ENCODE measurements at regions not wholly inside any gene's neighbourhood (a gene's known extent, or its start where the extent isn't known, plus 50 kb on each side); places are given as distances from the start of the nearest gene placed in this dataset.

DNA sequence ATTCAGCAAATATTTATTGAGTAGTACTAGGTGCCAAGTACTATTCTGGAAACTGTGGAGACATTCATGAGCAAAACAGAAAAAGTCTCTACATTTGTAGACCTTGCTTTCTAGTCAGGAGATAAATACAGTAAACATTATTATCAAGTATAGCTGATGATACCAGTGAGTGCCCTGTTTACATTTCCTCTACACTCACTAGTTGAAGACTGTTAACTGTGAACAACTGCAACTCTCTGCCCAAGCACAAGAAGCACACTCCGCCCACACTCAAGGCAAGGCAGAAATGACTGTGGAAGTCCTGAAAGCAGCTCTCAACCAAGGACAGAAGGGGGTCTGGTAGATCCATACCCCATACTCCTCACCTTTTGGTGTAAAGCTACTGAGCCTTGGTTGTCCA, 837.0 kb downstream of the DIAPH3 start:
- no peak for TF ChIP-seq JUND (IDR thresholded peaks at IDR 0.05; ENCODE audit: low read depth)
- in situ Hi-C loops (cut with HindIII; ENCODE audit: low pct_unique_long_range_greater_than_20kb, low sequenced_read_pairs), result no loop called here
- DNase-seq (ENCODE audit: low read depth in 1 of 2, low spot score in 1 of 2), result no peak

DNA sequence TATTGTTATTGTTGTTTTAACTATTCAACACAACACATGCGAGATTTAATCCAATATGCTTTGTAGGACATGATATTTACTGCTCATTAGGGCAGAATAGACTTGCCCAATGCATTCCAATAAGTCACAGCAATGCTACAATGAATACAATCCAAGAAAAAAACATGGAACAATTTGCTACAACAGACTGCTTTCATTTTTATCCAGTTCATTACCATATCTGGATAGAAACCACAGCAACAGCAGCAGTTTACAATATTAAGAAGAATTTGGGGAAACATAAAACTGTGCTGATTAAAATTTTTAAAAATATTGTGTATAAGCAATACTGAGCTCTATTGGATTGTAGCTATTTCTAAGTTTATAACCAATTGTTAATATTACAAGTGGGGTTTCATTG, 833.0 kb downstream of the DIAPH3 start:
- in situ Hi-C loops (cut with HindIII; ENCODE audit: low pct_unique_long_range_greater_than_20kb, low sequenced_read_pairs), result no loop called here

DNA sequence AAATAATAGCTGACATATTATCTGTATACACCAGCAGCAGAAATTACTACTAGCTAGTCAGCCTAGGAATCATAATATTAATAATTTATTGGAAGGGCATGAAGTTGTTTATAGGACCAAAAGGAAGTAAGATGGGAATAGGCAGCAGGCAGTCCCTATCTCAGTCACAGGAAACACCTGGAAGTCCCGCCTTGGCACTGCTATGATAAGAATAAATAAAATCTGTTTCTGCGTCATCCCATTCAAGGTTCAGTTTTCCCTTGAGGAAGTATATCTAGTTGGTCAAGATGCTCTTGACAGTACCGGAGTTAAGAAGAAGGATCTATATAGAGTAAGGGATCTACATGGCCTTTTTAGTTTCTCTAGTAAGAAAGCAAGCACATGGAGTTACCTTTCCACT, 830.8 kb downstream of the DIAPH3 start:
- in situ Hi-C loops (cut with HindIII; ENCODE audit: low pct_unique_long_range_greater_than_20kb, low sequenced_read_pairs), result no loop called here
- no peak for TF ChIP-seq JUND (IDR thresholded peaks at IDR 0.05; ENCODE audit: low read depth)
- DNase-seq (ENCODE audit: low read depth in 1 of 2, low spot score in 1 of 2), result no peak

More for the DNA sequence above, 833.0 kb downstream of the DIAPH3 start:
- DNase-seq (ENCODE audit: low read depth in 1 of 2, low spot score in 1 of 2), result no peak
- no peak for TF ChIP-seq JUND (IDR thresholded peaks at IDR 0.05; ENCODE audit: low read depth)

DNA sequence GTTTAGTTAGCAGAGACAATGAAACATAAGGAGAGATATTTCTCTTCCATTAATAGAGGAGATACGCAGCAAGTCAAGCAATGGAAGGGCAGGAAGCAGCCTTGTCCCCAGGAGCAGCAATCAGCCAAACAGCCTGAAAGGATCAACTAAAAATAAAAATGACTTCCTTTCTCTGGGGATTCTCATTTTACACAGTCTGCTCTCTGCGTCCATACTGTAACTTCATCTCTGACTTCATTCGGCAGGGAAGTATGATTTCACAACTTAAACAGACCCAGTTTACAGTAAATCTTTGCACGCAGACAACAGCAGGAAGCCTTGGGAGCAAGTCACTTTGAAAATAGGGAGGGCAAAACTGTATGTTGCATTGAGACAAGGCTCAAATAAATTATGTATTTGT, 826.7 kb downstream of the DIAPH3 start:
- no peak for DNase-seq (ENCODE audit: low read depth in 1 of 2, low spot score in 1 of 2)
- in situ Hi-C loops (cut with HindIII; ENCODE audit: low pct_unique_long_range_greater_than_20kb, low sequenced_read_pairs), result no loop called here
- no peak for TF ChIP-seq JUND (IDR thresholded peaks at IDR 0.05; ENCODE audit: low read depth)

DNA sequence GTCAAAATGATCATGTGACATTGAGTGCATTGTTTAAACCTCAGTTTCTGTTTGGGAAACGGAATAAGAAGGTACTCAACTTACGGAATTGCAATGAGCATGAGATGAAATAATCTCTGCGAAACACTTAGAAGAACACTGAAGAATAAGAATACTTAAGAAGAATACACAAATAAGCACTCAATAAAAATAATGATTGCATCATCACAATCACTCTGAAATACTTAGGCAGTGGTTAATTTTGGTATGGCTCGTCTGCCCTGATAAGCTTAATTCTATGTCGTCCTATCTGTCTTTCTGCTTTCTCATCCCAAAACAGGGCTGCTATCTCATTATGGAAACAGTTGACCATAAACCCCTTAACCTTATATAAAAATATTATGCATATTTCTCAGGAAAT, 823.6 kb downstream of the DIAPH3 start:
- no peak for TF ChIP-seq JUND (IDR thresholded peaks at IDR 0.05; ENCODE audit: low read depth)
- no peak for DNase-seq (ENCODE audit: low read depth in 1 of 2, low spot score in 1 of 2)
- in situ Hi-C loops (cut with HindIII; ENCODE audit: low pct_unique_long_range_greater_than_20kb, low sequenced_read_pairs), result no loop called here

DNA sequence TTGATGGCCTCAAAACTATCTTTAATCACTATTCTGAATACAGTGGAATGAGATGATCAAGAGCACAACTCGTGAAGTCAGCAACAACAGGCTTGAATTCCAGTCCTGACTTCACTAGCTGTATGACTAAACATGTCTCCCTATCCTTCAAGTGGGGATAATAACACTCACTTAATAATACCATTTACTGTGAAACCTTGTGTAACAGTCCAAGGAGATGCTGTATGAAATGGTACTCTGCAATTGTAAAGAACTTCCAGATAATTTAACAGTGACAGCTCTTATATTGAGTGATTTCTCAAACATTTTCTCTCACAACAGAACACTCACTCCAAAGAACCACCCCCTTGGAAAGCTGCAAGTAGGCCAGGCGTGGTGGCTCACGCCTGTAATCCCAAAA, 823.1 kb downstream of the DIAPH3 start:
- in situ Hi-C loops (cut with HindIII; ENCODE audit: low pct_unique_long_range_greater_than_20kb, low sequenced_read_pairs), result no loop called here
- DNase-seq (ENCODE audit: low read depth in 1 of 2, low spot score in 1 of 2), result no peak
- TF ChIP-seq JUND (IDR thresholded peaks at IDR 0.05; ENCODE audit: low read depth), result no peak

DNA sequence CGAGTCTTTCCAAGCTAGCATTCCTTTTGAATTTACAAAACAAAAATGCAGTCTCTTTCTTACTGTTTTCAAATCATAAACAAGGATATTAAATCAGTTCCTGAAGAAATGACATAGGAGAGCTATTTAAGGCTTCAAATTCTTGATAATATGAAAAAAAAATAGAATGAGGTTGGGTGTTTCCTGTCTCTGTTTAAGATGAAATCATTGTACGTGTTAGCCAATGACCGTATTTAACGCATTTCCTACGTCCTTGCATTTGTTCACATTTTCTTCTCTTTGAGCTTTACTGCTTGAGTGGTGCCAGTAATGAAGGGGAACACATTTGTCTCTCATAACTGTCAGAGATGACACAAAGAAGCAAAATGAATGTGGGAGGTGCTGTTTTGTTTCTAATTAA, 821.3 kb downstream of the DIAPH3 start:
- in situ Hi-C loops (cut with HindIII; ENCODE audit: low pct_unique_long_range_greater_than_20kb, low sequenced_read_pairs), result no loop called here
- no peak for DNase-seq (ENCODE audit: low read depth in 1 of 2, low spot score in 1 of 2)
- no peak for TF ChIP-seq JUND (IDR thresholded peaks at IDR 0.05; ENCODE audit: low read depth)

DNA sequence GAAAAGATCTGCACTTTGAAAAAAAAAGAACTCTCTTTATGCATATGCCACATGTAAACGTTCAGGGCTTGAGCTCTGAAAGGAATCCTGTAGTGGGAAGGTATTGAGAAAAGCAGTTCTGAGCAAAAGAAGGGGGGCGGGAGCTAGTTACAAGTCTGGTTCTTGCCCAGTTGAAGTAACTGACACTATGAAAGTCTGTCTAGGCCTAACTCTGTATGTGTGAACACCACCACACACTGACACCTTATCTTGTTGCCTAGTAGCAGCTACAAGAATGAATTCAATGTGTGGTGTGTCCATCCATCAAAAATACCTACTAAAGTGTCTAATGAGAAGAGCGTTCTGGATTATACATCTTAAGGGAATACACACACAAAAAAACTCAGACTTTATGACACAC, 820.6 kb downstream of the DIAPH3 start:
- TF ChIP-seq JUND (IDR thresholded peaks at IDR 0.05; ENCODE audit: low read depth), result no peak
- DNase-seq (ENCODE audit: low read depth in 1 of 2, low spot score in 1 of 2), result no peak
- in situ Hi-C loops (cut with HindIII; ENCODE audit: low pct_unique_long_range_greater_than_20kb, low sequenced_read_pairs), result no loop called here

DNA sequence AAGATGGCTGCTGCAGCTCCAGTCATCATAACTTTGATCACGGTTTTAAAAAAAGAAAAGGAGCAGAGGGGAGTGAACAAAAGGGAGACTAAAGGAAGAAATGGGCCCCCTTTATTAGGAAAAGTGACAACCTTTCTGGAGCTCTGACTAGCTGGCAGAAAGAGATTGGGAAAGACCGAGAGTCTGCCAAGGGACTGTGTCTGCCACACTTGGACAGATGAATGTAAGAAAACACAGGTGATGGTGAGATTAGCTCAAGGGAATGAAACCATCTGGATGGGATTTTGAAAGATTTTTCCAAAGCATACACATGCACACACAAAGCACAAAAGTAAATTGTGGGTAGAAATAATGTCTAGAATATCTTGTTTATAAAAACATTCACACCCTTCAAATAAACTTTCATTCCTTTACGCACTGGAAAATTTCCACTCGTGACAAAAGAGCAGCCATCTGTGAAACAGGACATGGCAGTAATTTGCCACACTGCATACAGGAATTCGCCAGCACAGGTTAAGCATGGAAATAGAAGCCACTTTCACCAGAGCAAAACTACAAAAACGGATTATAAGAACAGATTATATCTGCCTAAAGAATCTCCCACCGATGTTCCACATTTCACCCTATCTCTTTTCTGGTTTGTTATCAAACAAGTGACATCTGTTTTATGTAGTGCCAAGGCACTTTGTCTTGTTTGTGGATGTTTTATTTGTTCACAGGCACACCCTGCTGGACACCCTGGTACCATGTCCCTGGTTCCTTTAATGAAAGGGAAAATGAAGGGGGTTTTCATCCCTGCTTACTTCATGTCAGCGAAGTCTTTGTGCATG, 819.5 kb downstream of the DIAPH3 start:
- in situ Hi-C loops (cut with HindIII; ENCODE audit: low pct_unique_long_range_greater_than_20kb, low sequenced_read_pairs), result no loop called here
- peak in 1 of 2 experiments; percentile 1 for DNase-seq (ENCODE audit: low read depth in 1 of 2, low spot score in 1 of 2)
- TF ChIP-seq JUND (IDR thresholded peaks at IDR 0.05; ENCODE audit: low read depth), result no peak

DNA sequence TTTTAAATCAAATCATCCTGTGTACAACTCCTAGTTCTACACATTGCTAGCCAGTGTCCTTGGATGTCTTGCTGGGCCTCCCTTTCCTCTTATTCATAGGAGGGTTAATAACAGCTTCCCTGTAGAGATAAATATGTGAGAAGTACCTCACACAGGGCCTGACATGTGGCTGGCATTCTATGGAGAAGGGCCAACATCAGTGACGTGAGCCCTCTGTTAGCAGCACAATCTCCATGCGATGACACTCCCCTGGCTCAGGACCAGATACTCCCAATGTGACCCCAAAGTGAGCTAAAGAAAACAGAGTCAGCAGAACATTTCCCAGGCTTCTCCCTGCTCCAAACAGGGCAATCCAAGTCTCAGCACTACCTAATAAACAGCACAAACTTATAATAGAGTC, 818.4 kb downstream of the DIAPH3 start:
- in situ Hi-C loops (cut with HindIII; ENCODE audit: low pct_unique_long_range_greater_than_20kb, low sequenced_read_pairs), result no loop called here
- no peak for DNase-seq (ENCODE audit: low read depth in 1 of 2, low spot score in 1 of 2)
- no peak for TF ChIP-seq JUND (IDR thresholded peaks at IDR 0.05; ENCODE audit: low read depth)

DNA sequence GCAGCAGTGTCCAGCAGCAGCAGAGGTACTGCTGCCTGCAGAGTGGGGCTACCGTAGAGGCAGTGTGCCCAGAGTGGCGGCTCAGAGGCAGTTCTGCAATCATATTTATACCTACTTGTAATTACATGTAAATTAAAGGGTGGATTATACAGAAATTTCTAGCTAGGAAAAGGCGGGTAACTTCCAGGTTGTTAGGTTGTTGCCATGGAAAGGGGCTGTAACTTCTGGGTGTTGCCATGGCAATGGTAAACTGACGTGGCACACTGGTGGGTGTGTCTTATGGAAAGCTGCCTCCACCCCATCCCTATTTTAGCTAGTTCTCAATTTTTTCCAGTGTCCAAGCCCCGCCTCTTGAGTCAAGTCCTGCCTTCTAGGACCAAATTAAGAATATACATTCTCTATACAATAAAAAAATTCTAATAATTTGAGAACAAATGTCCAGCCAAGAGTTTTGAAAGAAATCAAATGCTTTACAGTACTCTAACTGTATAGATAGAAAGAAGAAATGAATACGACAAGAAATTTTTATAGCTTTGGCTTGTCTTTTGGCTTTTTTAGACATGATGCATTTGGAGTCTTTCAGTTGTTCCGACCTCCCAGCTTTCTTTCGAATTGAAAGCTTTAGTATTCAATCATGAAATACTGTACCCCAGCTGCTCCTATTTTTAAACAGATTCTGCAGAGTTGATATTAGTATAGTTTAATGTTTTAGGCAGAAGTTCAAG, 816.6 kb downstream of the DIAPH3 start:
- no peak for TF ChIP-seq JUND (IDR thresholded peaks at IDR 0.05; ENCODE audit: low read depth)
- in situ Hi-C loops (cut with HindIII; ENCODE audit: low pct_unique_long_range_greater_than_20kb, low sequenced_read_pairs), result no loop called here
- DNase-seq (ENCODE audit: low read depth in 1 of 2, low spot score in 1 of 2), result no peak

DNA sequence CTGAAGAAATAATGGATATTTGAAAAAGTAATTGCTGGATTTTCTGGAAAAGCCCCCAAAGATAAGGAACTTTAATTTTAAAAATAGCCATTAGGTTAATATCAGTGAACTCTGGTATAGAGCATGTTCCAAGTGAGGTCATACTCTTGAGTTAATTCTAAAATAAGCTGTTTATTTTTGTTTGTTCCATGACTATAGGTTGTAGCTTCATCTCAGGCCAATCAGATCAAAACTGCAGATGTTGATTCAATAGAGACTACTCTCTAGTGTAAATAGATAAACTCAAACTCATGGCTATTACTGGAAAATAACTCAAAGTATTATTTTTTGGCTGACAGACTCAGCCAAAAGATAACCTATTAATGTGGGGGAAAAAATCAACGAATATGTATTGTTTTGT, 815.1 kb downstream of the DIAPH3 start:
- in situ Hi-C loops (cut with HindIII; ENCODE audit: low pct_unique_long_range_greater_than_20kb, low sequenced_read_pairs), result no loop called here
- DNase-seq (ENCODE audit: low read depth in 1 of 2, low spot score in 1 of 2), result no peak
- no peak for TF ChIP-seq JUND (IDR thresholded peaks at IDR 0.05; ENCODE audit: low read depth)

DNA sequence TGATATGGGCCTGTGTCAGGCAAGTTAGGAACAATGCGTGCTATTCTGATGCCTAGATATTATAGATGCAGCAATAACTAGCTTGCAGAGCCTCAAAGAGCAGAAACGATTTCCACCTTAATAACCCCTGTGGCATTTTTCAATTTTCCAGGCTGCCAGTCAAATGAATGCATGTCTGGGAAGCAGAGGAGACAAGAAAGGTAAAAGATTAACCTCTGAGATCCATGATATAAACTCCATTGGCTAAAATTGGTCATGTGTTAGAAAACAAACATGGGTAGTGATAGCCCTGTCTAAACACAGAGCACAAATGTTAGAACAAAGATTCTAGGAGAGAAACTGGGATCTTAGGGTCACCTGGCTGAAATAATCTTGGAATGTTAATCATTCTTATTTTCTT, 811.1 kb downstream of the DIAPH3 start:
- no peak for TF ChIP-seq JUND (IDR thresholded peaks at IDR 0.05; ENCODE audit: low read depth)
- DNase-seq (ENCODE audit: low read depth in 1 of 2, low spot score in 1 of 2), result no peak
- in situ Hi-C loops (cut with HindIII; ENCODE audit: low pct_unique_long_range_greater_than_20kb, low sequenced_read_pairs), result no loop called here

Measured in T47D (cell line).